ENCODE measurements at regions not wholly inside any gene's neighbourhood (a gene's known extent, or its start where the extent isn't known, plus 50 kb on each side); places are given as distances from the start of the nearest gene placed in this dataset.

GRCh38 chr2:196249860-196250259 lies 78.5 kb upstream of the STK17B start:
- no peak for DNase-seq

GRCh38 chr2:196251132-196251531 lies 79.8 kb upstream of the STK17B start:
- no peak for DNase-seq

GRCh38 chr2:196252408-196253115 lies 81.2 kb upstream of the STK17B start:
- DNase-seq, result peak; percentile 45

GRCh38 chr2:196253116-196253480 lies 81.7 kb upstream of the STK17B start:
- no peak for DNase-seq

- no peak for DNase-seq
Observed at GRCh38 chr2:196256585-196256984, 85.2 kb upstream of the STK17B start.

- no peak for DNase-seq
Observed at GRCh38 chr2:196257086-196257485, 85.7 kb upstream of the STK17B start.

- DNase-seq, result no peak
Observed at GRCh38 chr2:196258407-196258806, 87.0 kb upstream of the STK17B start.

- peak; percentile 67 for DNase-seq
Observed at GRCh38 chr2:196259507-196260481, 88.4 kb upstream of the STK17B start.

- DNase-seq, result no peak
Observed at GRCh38 chr2:196260546-196260945, 89.2 kb upstream of the STK17B start.

GRCh38 chr2:196262606-196263005 lies 91.2 kb upstream of the STK17B start:
- DNase-seq, result no peak

- peak; percentile 44 for DNase-seq
Observed at GRCh38 chr2:196263181-196263747, 91.9 kb upstream of the STK17B start.

- no peak for DNase-seq
Observed at GRCh38 chr2:196266351-196266750, 95.0 kb upstream of the STK17B start.

GRCh38 chr2:196266855-196267254 lies 95.5 kb upstream of the STK17B start:
- DNase-seq, result no peak

- DNase-seq, result no peak
Observed at GRCh38 chr2:196268025-196268424, 96.6 kb upstream of the STK17B start.

- DNase-seq, result peak; percentile 33
Observed at GRCh38 chr2:196268538-196269338, 97.4 kb upstream of the STK17B start.

GRCh38 chr2:196271795-196272194 lies 100.4 kb upstream of the STK17B start:
- no peak for DNase-seq

GRCh38 chr2:196274387-196274809 lies 103.0 kb upstream of the STK17B start:
- DNase-seq, result no peak

GRCh38 chr2:196275646-196276352 lies 104.4 kb upstream of the STK17B start:
- DNase-seq, result no peak

GRCh38 chr2:196276421-196276820 lies 105.0 kb upstream of the STK17B start:
- DNase-seq, result no peak

GRCh38 chr2:196277002-196277401 lies 105.6 kb upstream of the STK17B start:
- peak; percentile 37 for DNase-seq

- peak; percentile 81 for DNase-seq
Observed at GRCh38 chr2:196278491-196278911, 107.1 kb upstream of the STK17B start.

GRCh38 chr2:196279541-196279940 lies 108.2 kb upstream of the STK17B start:
- no peak for DNase-seq
